Fibroblast of peridontal ligament (primary cell): ENCODE measurements at regions not wholly inside any gene's neighbourhood (a gene's known extent, or its start where the extent isn't known, plus 50 kb on each side); places are given as distances from the start of the nearest gene placed in this dataset.

Source experiments
- DNase-seq: peaks from one replicate; pipeline ENCODE4 v3.0.0-alpha.2; 2010; ENCODE audit errors: extremely low read depth

DNA sequence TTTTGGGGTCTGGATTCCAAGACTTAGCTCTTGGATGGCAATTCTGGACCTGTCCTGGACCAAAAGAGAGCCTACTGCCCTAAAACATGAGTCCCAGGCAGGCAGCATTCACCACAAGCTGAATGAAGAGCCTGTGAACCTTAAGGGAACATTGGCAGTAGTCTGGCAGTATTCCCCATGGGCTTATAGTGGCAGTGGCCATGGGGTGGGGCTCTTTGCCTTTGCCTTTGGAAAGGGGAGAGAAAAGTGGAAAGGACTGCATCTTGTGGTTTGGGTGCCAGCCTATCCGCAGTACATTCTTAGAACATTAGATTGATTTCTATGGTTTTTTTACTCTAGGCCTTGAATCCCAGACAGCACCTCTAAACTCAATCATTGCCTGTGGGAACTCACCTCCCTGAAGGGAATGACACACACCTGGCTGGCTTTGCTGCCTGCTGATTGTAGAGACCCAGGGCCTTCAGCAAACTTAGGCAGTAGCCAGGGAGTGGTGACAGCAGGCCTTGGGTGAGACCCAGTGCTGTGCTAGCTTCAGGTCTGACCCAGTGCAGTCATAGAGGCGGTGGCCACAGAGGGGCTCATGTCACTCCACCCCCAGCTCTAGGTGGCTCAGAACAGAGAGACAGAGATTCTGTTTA lies 216.3 kb downstream of the CETN3 start:
- DNase-seq, result no peak

DNA sequence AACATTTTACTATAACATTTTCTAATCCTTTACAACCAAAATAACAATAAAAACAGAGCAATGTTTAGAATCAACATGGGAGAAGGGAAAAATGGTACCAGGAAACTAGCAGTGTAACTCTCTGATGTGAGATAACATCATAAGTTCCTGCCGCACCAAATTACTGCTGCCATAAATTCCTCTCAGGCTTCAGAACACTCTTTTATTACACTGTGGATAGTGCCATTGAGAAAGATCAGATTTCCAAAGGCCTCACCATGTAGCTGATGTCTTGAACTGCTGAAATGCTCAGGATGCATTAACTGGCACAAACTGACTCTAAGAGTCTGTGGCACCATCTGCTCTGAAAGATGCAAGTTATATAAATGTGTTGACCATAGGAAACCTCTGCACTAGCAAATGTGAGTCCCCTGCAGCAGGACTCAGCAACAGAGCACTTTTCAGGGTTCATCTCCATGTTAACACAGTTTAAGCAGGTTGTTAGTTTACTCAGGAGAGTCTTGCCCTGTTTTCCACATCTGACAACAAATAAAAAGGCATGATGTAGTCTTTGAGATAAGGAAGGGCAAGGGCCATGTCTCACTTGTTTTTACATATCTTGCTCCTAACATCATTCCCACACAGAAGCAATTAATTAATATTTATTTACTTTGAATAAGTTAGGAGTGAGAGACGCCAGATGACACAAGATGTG lies 218.1 kb downstream of the CETN3 start:
- no peak for DNase-seq

GRCh38 chr5:90185897-90186468 lies 223.6 kb downstream of the CETN3 start:
- DNase-seq, result no peak

DNA sequence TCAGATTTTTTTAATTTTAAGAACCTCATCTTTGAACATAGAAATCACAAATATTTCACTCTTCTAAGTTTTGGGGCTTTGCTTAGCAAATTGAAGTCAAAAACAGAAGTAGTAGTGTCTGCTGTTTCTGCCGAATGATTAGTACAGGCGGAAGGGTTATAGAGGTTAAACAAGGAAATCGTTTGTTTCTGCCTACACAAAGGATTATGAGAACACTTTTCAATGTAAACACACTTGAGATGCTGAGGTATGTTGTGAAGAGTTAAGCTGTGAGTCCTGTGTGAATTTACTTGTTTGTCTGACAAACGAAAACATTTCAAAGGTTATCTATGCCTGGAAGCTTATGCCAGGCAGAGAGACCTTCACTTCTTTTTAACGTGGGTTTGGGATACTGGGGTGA lies 224.8 kb downstream of the CETN3 start:
- DNase-seq, result no peak

GRCh38 chr5:90182726-90183125 lies 226.8 kb downstream of the CETN3 start:
- no peak for DNase-seq

- no peak for DNase-seq
These were observed 235.3 kb downstream of the CETN3 start for GRCh38 chr5:90174236-90174635.

- DNase-seq, result no peak
These were observed 236.1 kb downstream of the CETN3 start for GRCh38 chr5:90173299-90174030.

DNA sequence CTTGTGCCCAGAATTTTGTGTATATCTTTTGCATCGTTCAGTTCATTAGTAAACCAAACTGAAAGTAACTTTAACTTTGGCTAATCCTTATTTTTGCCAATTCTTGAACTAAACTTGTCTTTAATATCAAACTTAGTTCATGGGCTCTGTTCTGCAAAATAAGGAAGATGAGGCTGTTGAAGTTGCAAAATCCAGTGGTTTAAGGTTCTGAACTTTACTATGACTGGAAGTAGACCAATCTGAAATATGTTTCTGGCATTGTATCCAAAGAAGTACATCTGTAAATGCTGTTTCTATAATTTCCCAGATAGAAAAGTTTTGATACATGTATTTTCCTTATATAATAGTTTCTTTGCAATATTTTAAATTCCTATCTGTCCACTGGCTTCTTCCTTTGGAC lies 238.1 kb downstream of the CETN3 start:
- peak; percentile 21 for DNase-seq

- peak; percentile 27 for DNase-seq
These were observed 239.3 kb downstream of the CETN3 start for GRCh38 chr5:90170261-90170660.

- DNase-seq, result no peak
These were observed 240.5 kb downstream of the CETN3 start for GRCh38 chr5:90169078-90169477.

GRCh38 chr5:90168399-90168798 lies 241.2 kb downstream of the CETN3 start:
- no peak for DNase-seq

- DNase-seq, result no peak
These were observed 242.7 kb downstream of the CETN3 start for GRCh38 chr5:90166816-90167215.

DNA sequence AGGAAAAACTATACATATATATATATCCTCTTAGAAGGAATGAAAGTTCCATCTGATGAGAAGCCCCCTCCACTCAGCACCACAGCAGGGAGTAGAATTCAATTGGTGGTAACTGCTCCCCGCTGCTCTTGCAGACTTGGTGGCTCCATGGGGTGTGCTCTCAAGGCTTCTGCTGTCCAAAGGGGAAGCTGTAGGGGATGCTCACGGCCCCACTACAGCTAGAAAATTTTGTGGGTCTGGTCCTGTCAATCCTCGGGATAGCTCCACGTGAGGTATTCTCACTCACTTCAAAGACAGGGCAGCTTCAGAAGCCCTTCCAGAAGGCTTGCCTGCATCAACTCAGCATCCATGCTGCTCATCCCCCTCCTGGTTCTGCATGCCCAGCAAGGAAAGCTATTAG lies 247.2 kb downstream of the CETN3 start:
- DNase-seq, result no peak

DNA sequence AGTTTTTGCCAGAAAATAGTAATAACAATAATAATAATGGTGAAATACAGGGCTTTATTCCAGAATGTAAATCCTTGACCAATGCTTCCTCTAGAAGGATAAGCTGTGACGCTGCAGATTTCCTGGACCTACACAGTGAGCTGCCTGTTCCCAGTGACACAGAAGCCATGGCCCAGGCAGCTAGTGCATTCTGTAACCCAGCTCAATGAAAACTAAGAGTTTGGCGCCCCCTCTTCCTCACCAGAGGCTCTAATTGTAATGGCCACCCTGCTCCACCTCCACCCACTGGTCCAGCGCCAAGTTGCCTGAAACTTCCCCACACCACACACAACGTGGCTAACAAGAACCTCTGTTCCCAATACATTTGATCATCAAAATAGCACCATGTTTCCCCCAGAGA lies 248.1 kb downstream of the CETN3 start:
- DNase-seq, result peak; percentile 25

- no peak for DNase-seq
These were observed 251.4 kb downstream of the CETN3 start for GRCh38 chr5:90158131-90158530.

GRCh38 chr5:90153031-90153430 lies 256.5 kb downstream of the CETN3 start:
- peak; percentile 32 for DNase-seq

- peak; percentile 26 for DNase-seq
These were observed 264.8 kb downstream of the CETN3 start for GRCh38 chr5:90144625-90145327.

DNA sequence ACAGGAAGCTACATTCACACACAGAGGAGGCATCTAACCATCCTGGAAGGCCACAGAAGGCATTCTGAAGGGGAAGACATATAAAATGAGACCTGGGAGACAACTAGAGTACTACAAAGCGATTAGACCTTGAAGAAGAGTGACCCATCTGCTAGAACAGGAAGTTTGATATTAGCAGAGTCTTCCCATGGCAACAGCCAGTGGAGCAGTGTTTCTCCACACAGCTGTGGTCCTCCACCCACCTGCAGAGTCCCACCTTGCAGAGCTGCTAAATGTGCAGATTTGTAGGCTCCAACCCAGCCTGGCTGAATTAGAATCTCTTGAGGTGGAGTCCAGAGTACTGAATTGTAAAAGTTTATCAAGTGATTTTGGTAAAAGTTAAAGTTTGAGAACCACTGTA lies 267.0 kb downstream of the CETN3 start:
- no peak for DNase-seq

- DNase-seq, result no peak
These were observed 267.6 kb downstream of the CETN3 start for GRCh38 chr5:90141984-90142383.

DNA sequence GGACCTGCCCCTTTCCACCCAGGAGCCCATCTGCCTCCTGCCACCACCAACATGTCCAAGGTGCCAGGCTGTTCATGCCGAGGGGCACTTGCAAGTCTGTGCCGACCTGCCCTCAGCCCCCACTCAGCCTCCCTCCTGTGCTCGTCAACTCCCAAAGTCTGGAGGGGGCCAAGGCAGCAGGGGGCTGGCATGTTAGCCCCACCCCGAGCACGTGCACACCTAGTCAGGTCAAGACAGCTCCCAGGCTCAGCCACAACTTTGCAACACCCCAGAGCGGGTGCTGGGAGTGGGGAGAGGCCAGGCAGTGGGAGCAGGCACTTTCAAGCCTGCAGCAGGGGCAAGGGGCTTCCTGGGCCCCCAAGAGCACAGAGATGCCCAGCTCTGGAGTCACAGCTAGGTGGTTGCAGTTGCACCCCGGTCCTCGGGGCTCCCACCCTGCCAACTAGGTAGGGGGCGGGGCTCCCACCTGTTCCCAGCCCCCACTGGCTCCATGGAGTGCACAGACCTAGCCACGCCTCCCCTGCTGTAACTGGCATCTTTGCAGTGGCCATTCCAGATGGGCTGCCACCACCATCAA lies 272.5 kb downstream of the CETN3 start:
- DNase-seq, result no peak

- no peak for DNase-seq
These were observed 273.7 kb downstream of the CETN3 start for GRCh38 chr5:90135779-90136378.
